ENCODE measurements at regions not wholly inside any gene's neighbourhood (a gene's known extent, or its start where the extent isn't known, plus 50 kb on each side); places are given as distances from the start of the nearest gene placed in this dataset.

GRCh38 chr4:41334182-41334581, 77.5 kb downstream of the UCHL1 start:
- TF ChIP-seq CTCF (IDR thresholded peaks at IDR 0.05) = no peak
- no peak for TF ChIP-seq POLR2A (IDR thresholded peaks at IDR 0.05; ENCODE audit: low read depth)
- no peak for TF ChIP-seq POLR2AphosphoS5 (IDR thresholded peaks at IDR 0.05)
- TF ChIP-seq EP300 (IDR thresholded peaks at IDR 0.05) = no peak

Data from esophagus muscularis mucosa (tissue), 4 donors.